ENCODE measurements at regions not wholly inside any gene's neighbourhood (a gene's known extent, or its start where the extent isn't known, plus 50 kb on each side); places are given as distances from the start of the nearest gene placed in this dataset.

DNA sequence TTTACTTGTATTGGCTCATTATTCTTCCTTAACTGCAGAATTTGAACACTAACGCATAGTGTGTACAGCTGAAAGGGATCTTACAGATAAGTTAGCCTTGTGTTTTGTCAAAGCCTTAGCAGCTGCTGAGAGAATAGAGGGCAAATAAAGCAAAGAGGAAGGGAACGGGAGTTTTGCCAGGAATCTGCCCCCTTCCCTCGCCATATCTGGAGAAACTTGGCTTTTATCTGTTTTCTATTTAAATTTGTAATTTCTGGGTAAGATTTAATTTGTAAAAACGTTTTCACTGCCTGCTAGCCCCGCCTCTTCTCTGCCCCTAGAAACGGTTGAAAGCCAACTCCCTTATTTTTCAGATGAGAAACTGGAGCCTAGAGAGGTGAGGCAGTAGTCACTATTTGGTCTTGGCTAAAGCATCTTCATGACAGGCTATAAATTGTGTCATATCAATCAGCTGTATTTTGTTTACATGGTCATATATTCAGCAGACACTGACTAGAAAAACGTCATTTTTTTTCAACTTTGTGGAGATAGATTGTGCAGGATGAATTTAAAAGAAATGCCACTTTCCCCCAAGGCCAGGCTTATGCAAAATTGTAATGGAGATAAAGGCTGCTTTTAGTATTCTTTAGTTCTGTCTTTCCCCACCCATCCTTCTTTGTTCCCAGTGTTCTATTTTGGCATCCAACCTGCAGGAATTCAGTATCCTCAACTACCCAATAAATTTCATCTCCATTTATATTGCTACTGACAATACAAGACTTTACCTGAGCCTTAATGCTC is 319.4 kb downstream of the SH2D1A start:
- Mint-ChIP-seq H3K4me3 (ENCODE audit: low read depth) (no peak overlapping the region), H3K27me3 (ENCODE audit: low read depth) (no peaks in the 10 kb centered on the region), H3K9me3 (no peaks in the 10 kb centered on the region), H3K27ac (no peak overlapping the region), H3K4me1 (ENCODE audit: low read depth) (no peaks in the 10 kb centered on the region), H3K36me3 (ENCODE audit: low read depth) (no peaks in the 10 kb centered on the region)
- no peak for DNase-seq (ENCODE audit: low spot score)
- intact Hi-C loops (cut with micrococcal nuclease), result no loop called here

DNA sequence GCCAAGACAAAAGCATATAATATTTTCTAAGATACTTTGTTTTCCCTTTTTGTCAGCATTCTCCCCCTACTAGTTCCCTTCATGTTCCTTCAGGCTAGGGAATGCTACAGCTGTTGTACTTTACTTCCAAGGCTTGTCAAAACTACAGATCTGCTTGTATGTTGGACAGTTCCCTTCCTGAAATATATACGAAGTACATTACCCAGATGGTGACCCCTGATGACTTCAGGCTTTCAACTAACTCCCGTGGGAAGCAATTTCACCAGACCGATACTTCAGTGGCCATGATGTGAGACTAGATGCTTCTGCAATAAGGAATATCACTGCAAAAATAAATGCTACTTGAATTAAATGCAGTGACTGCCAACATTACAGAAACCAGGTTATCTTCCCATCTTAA is 332.8 kb downstream of the SH2D1A start:
- no peak overlapping the region for H3K27ac Mint-ChIP-seq
- H3K4me3 Mint-ChIP-seq (ENCODE audit: low read depth), result no peak overlapping the region
- H3K4me1 Mint-ChIP-seq (ENCODE audit: low read depth), result no peaks in the 10 kb centered on the region
- no peaks in the 10 kb centered on the region for H3K36me3 Mint-ChIP-seq (ENCODE audit: low read depth)
- no peaks in the 10 kb centered on the region for H3K27me3 Mint-ChIP-seq (ENCODE audit: low read depth)
- no peaks in the 10 kb centered on the region for H3K9me3 Mint-ChIP-seq
- intact Hi-C loops (cut with micrococcal nuclease), result no loop called here
- DNase-seq (ENCODE audit: low spot score), result no peak

DNA sequence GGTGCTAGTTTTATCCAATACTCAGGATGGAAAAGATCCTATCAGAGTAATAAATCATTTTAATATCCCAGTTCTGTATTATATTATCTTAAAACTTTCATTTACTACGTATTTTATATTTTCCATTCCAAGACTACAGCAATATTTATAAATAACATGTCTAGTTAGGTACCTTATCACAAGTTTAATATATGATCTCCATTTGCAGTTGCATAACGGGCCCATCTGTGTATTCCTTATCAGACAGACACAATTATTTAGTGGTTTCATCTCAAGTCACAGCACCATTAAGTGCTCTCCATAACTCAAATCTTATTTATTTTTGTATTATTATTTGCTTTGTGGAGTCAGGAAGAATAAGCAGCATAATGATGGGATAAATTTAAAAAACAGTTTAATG is 333.9 kb downstream of the SH2D1A start:
- H3K4me3 Mint-ChIP-seq (ENCODE audit: low read depth), result no peak overlapping the region
- H3K36me3 Mint-ChIP-seq (ENCODE audit: low read depth), result peaks cover 2% of the 10 kb centered on the region
- peaks cover 5% of the 10 kb centered on the region for H3K9me3 Mint-ChIP-seq
- H3K27me3 Mint-ChIP-seq (ENCODE audit: low read depth), result no peaks in the 10 kb centered on the region
- intact Hi-C loops (cut with micrococcal nuclease), result no loop called here
- DNase-seq (ENCODE audit: low spot score), result no peak
- no peaks in the 10 kb centered on the region for H3K4me1 Mint-ChIP-seq (ENCODE audit: low read depth)
- H3K27ac Mint-ChIP-seq, result no peak overlapping the region

DNA sequence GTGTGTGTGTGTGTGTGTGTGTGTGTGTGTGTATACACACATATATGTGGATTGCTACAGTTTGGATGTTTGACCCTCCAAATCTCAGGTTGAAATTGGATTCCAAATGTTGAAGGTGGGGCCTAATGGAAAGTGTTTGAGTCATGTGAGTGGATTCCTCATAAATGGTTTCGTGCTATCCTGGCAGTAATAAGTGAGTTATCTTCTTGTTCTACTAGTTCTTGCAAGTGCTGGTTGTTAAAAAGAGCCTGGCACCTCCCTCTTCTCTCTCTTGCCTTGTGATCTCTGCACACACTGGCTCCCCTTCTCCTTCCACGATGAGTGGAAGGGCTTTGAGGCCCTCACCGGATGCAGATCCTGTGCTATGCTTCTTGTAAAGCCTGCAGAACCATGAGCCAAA is 344.1 kb downstream of the SH2D1A start:
- Mint-ChIP-seq H3K4me3 (ENCODE audit: low read depth) (no peak overlapping the region), H3K4me1 (ENCODE audit: low read depth) (no peaks in the 10 kb centered on the region), H3K36me3 (ENCODE audit: low read depth) (no peaks in the 10 kb centered on the region)

DNA sequence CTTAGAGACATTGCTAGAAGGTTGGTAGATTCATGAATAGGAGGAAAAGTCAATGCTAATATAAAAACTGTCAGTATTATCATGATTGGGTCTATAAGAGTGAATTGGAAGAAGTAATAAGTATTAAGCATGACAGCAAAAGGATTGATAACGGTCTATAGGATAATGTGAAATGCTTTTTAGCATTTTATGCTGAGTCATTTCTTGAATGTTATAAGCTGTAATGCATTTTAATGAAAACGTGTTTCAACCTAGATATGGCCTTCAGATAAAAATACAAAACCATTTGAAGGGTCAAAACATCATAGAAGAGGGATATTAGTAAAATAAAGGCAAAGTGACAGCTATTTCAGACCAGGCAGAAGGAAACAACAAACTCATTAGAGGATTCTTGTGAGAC is 353.5 kb downstream of the SH2D1A start:
- no peak overlapping the region for H3K27ac Mint-ChIP-seq
- no peaks in the 10 kb centered on the region for H3K36me3 Mint-ChIP-seq (ENCODE audit: low read depth)
- DNase-seq (ENCODE audit: low spot score), result no peak
- H3K4me3 Mint-ChIP-seq (ENCODE audit: low read depth), result no peak overlapping the region
- intact Hi-C loops (cut with micrococcal nuclease), result no loop called here
- H3K4me1 Mint-ChIP-seq (ENCODE audit: low read depth), result no peaks in the 10 kb centered on the region
- no peaks in the 10 kb centered on the region for H3K27me3 Mint-ChIP-seq (ENCODE audit: low read depth)
- H3K9me3 Mint-ChIP-seq, result no peaks in the 10 kb centered on the region

More for the DNA sequence above, 344.1 kb downstream of the SH2D1A start:
- DNase-seq (ENCODE audit: low spot score), result no peak
- intact Hi-C loops (cut with micrococcal nuclease), result no loop called here
- Mint-ChIP-seq H3K27me3 (ENCODE audit: low read depth) (no peaks in the 10 kb centered on the region), H3K9me3 (no peaks in the 10 kb centered on the region), H3K27ac (no peak overlapping the region)

DNA sequence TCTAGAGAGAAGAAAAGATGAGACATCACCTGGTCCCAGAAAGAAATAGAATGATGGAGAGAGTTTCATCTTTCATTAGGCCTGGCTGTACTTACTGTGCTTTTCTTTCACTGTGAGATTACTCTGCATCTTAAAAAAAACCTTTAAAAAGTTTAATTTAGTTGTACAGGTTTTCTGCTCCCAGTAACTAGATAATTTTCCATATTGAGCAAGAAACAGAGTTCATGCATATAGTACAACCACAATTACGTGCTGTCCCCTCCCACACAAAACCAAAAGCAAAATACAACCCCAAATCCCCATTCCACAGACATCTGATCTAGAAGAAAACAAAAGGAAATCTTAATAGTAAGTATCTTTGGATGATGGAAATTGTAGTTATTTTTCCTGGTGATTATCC is 371.2 kb downstream of the SH2D1A start:
- no peaks in the 10 kb centered on the region for H3K27me3 Mint-ChIP-seq (ENCODE audit: low read depth)
- intact Hi-C loops (cut with micrococcal nuclease), result loop anchor here (5.0 kb wide), 1 partner anchor 100 kb away; no protein-coding TSS in a partner anchor

DNA sequence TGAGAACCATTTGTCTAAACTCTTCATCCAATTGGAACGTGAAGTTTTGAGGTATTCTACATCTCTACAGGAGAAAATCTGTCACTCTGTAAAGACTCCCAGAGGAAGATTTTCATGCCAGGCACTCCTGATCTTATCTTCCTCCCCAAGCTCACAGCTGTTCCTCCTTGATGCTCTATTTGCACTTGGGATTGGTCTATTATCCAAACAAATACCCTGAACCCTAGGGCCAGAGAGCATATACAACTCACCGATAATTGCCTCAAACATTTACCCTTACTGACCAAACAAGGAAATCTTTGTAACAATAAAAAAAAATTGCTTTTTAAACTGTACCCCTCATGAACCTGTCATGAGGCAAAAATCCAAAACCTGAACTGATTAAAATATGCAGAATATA is 372.7 kb downstream of the SH2D1A start:
- no peaks in the 10 kb centered on the region for H3K9me3 Mint-ChIP-seq
- DNase-seq (ENCODE audit: low spot score), result no peak
- intact Hi-C loops (cut with micrococcal nuclease), result loop anchor here (5.0 kb wide), 1 partner anchor 102 kb away; no protein-coding TSS in a partner anchor
- no peaks in the 10 kb centered on the region for H3K27me3 Mint-ChIP-seq (ENCODE audit: low read depth)
- H3K36me3 Mint-ChIP-seq (ENCODE audit: low read depth), result no peaks in the 10 kb centered on the region
- H3K4me1 Mint-ChIP-seq (ENCODE audit: low read depth), result peaks cover 7% of the 10 kb centered on the region
- H3K27ac Mint-ChIP-seq, result no peak overlapping the region
- H3K4me3 Mint-ChIP-seq (ENCODE audit: low read depth), result no peak overlapping the region

More for the DNA sequence above, 371.2 kb downstream of the SH2D1A start:
- H3K4me3 Mint-ChIP-seq (ENCODE audit: low read depth), result no peak overlapping the region
- no peaks in the 10 kb centered on the region for H3K36me3 Mint-ChIP-seq (ENCODE audit: low read depth)
- peak overlapping the region; percentile 12 for H3K27ac Mint-ChIP-seq
- H3K9me3 Mint-ChIP-seq, result no peaks in the 10 kb centered on the region
- peaks cover 7% of the 10 kb centered on the region for H3K4me1 Mint-ChIP-seq (ENCODE audit: low read depth)
- DNase-seq (ENCODE audit: low spot score), result no peak

DNA sequence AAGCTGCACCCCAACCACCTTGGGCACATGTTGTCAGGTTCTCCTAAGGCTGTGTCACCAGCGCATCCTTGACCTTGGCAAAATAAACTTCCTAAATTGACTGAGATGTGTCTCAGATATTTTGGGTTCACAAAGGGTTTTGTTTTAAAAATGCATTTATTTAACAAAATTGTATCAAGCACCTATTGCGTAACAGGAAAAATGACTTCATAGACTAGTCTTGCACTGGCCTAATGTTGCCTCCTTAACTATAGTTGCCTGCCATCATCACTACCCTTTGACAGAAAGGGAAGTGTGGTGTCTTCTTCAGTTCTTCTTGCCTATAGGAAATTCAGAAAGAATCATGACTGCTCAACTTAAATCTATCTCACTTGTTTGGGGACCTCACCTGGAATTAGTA is 374.2 kb downstream of the SH2D1A start:
- Mint-ChIP-seq H3K27ac (no peak overlapping the region), H3K9me3 (no peaks in the 10 kb centered on the region), H3K36me3 (ENCODE audit: low read depth) (no peaks in the 10 kb centered on the region), H3K4me1 (ENCODE audit: low read depth) (peaks cover 9% of the 10 kb centered on the region), H3K27me3 (ENCODE audit: low read depth) (no peaks in the 10 kb centered on the region), H3K4me3 (ENCODE audit: low read depth) (no peak overlapping the region)
- no peak for DNase-seq (ENCODE audit: low spot score)
- intact Hi-C loops (cut with micrococcal nuclease), result no loop called here

DNA sequence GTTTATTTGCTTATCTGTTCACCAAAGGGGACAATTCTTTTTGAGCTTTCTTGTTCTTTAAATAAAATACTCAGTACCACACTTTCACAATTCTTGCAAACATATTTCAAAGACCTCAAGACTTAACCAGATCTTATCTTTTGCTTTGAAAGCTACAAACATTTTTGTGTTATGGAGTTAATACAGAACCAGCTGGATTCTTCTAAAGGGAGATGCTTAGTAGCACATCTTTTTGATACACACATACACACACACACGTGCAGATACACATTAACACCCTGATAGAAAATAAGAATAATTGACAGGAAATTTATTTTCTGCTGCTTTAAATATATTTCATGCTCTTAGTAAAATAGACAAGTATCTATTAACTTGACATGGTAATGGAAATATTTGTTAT is 379.1 kb downstream of the SH2D1A start:
- peaks cover 20% of the 10 kb centered on the region for H3K4me1 Mint-ChIP-seq (ENCODE audit: low read depth)
- no peaks in the 10 kb centered on the region for H3K9me3 Mint-ChIP-seq
- H3K4me3 Mint-ChIP-seq (ENCODE audit: low read depth), result no peak overlapping the region
- no peaks in the 10 kb centered on the region for H3K27me3 Mint-ChIP-seq (ENCODE audit: low read depth)
- H3K27ac Mint-ChIP-seq, result no peak overlapping the region
- intact Hi-C loops (cut with micrococcal nuclease), result no loop called here
- no peaks in the 10 kb centered on the region for H3K36me3 Mint-ChIP-seq (ENCODE audit: low read depth)
- DNase-seq (ENCODE audit: low spot score), result no peak

DNA sequence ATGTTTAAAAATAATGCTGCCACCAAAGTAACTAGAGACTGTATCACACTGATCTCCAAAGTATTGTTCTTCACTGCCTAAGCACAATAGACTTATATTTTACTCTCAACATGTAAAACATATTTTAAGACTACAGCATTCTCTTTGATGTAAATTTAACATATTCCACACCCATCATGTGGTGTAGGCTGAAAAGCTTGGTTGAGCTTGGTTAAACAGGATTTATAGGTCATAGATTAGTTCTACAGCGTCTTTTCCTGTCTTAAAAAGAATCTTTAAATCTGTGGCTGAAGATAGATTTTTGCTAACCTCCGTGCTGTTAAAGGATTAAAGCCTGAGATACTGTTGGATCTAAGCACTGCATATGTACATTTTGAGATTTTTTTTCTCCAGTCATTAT is 379.9 kb downstream of the SH2D1A start:
- no peak for DNase-seq (ENCODE audit: low spot score)
- Mint-ChIP-seq H3K27me3 (ENCODE audit: low read depth) (no peaks in the 10 kb centered on the region), H3K4me1 (ENCODE audit: low read depth) (peaks cover 22% of the 10 kb centered on the region), H3K9me3 (no peaks in the 10 kb centered on the region), H3K4me3 (ENCODE audit: low read depth) (no peak overlapping the region), H3K27ac (no peak overlapping the region), H3K36me3 (ENCODE audit: low read depth) (no peaks in the 10 kb centered on the region)
- intact Hi-C loops (cut with micrococcal nuclease), result no loop called here

DNA sequence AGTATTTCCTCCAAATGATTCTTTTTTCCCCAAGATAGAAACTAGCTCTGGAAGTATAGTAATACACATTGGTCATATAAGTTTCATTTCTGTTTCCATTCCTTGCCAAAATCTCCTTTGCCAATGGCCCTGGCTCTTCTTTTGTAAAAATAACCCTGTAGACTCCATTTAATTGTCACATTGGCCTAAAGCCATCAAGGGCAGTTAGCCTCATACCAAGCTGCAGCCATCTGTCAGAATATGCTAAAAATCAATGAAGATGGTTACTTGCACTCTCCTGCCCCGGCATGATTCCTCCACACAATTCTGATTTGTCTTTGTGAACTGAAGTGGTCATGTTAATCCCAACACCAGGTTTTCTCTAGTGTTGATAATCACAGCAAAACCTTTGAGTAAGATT is 380.5 kb downstream of the SH2D1A start:
- H3K27me3 Mint-ChIP-seq (ENCODE audit: low read depth), result no peaks in the 10 kb centered on the region
- intact Hi-C loops (cut with micrococcal nuclease), result no loop called here
- H3K36me3 Mint-ChIP-seq (ENCODE audit: low read depth), result no peaks in the 10 kb centered on the region
- no peaks in the 10 kb centered on the region for H3K9me3 Mint-ChIP-seq
- peaks cover 25% of the 10 kb centered on the region for H3K4me1 Mint-ChIP-seq (ENCODE audit: low read depth)
- H3K27ac Mint-ChIP-seq, result no peak overlapping the region
- no peak for DNase-seq (ENCODE audit: low spot score)
- no peak overlapping the region for H3K4me3 Mint-ChIP-seq (ENCODE audit: low read depth)

DNA sequence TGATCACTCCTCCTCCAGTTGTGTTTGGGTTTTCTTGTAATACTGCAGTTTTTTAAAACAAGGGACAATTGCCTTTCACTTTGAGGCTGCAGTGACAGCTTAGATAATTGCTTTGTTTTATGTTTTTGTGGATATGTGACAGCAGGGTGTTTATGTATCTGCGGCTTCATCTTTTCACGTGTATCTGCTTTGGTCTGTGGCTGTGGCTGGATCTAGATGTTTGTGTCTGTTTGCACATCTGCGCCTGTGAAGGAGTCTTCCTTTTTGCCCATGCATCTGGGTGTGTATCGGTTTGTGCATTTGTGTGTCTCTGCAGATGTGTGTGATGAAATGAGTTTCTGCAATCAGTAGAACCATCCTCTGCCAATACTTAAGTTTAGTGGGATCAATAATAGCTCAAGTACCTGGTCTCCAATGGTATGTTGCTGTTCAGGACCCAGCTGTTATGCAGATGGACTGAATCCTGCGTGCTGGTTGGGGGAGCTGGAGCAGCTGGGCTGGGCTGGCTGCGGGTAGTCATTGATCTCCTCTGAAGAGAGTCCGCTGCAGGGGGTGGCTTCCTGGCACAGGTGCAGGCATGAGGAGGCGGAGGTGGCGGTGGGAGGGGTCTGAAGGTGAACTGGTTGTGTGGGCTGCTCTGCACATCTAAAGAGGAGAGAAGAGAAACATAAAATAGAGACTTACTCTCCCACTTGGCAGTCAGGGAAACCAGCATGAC is 390.3 kb downstream of the SH2D1A start:
- DNase-seq (ENCODE audit: low spot score), result peak; percentile 30
- Mint-ChIP-seq H3K27ac (peak overlapping the region; percentile 46), H3K9me3 (no peaks in the 10 kb centered on the region), H3K36me3 (ENCODE audit: low read depth) (no peaks in the 10 kb centered on the region), H3K4me1 (ENCODE audit: low read depth) (peaks cover 20% of the 10 kb centered on the region), H3K27me3 (ENCODE audit: low read depth) (peaks cover 5% of the 10 kb centered on the region), H3K4me3 (ENCODE audit: low read depth) (peak overlapping the region; percentile 40)
- intact Hi-C loops (cut with micrococcal nuclease), result no loop called here

DNA sequence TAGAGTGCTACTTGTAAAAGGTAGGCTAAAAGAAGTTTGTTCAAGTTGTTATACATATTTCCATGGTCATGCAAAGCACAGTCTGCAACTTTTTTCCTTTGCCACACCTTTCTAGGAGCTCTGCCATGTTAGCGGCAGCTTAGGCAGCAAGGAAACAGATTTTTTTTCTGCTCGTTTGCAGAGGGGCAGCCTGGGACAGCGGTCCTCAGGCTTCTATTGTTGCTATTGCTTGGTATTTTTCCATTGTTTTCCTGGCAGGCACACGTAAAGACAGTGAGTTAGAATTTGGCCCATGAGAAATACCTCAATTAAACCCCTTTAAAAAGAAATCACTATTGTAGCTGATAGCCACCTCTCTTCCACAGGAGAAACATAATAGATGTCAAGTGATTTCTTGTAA is 391.4 kb downstream of the SH2D1A start:
- H3K9me3 Mint-ChIP-seq, result no peaks in the 10 kb centered on the region
- no peaks in the 10 kb centered on the region for H3K36me3 Mint-ChIP-seq (ENCODE audit: low read depth)
- intact Hi-C loops (cut with micrococcal nuclease), result no loop called here
- no peak for DNase-seq (ENCODE audit: low spot score)
- H3K4me1 Mint-ChIP-seq (ENCODE audit: low read depth), result peaks cover 18% of the 10 kb centered on the region
- no peak overlapping the region for H3K27ac Mint-ChIP-seq
- peaks cover 5% of the 10 kb centered on the region for H3K27me3 Mint-ChIP-seq (ENCODE audit: low read depth)
- no peak overlapping the region for H3K4me3 Mint-ChIP-seq (ENCODE audit: low read depth)
